GM06990 (cell line): ENCODE measurements at regions not wholly inside any gene's neighbourhood (a gene's known extent, or its start where the extent isn't known, plus 50 kb on each side); places are given as distances from the start of the nearest gene placed in this dataset.

Source experiments
- DNase-seq: peaks from one replicate; pipeline ENCODE4 v3.0.0-alpha.2; 2011; ENCODE audit not compliant: insufficient read length; ENCODE audit errors: extremely low read depth
- H3K27me3 ChIP-seq: replicated peaks from 2 replicates; pipeline ENCODE4 v1.6.0; 2011; ENCODE audit warnings: low read length; ENCODE audit not compliant: control insufficient read depth, insufficient read depth
- H3K36me3 ChIP-seq: 2 replicates; pipeline ENCODE4 v1.5.1; 2011; ENCODE audit warnings: low read length; ENCODE audit not compliant: control insufficient read depth, insufficient read depth
- H3K4me3 ChIP-seq: replicated peaks from 2 replicates; pipeline ENCODE4 v1.5.1; 2011; ENCODE audit warnings: low read depth, mild to moderate bottlenecking, control low read depth, low read length
- CTCF ChIP-seq: IDR thresholded peaks from 2 replicates; pipeline ENCODE4 v1.5.1; 2011; ENCODE audit warnings: low read length, control low read depth, mild to moderate bottlenecking, inconsistent platforms; ENCODE audit not compliant: insufficient read depth, poor library complexity, severe bottlenecking

DNA sequence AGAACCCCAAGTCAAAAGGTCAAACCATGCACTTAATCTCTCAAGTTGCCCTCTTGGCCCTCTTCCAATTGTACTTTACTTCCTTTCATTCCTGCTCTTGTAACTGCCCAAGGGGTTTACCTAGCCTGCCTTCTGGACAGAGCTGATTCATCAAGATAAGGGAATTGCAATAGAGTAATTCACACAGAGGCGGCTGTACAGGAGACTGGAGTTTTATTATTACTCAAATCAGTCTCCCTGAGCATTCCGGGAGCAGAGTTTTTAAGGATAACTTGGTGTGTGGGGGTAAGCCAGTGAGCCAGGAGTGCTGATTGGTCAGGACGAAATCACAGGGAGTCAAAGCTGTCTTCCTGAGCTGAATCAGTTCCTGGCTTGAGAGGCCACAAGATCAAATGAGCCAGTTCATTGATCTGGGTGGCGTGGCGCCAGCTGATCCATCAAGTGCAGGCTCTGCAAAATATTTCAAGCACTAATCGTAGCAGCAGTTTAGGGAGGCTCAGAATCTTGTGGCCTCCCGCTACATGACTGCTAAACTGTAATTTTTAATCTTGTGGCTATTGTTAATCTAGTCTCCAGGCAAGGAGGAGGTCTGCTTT lies 590.0 kb downstream of the EPHA3 start:
- H3K36me3 ChIP-seq: no peaks in the 10 kb centered on the region
- H3K27me3 ChIP-seq: no peaks in the 10 kb centered on the region
- H3K4me3 ChIP-seq: no peak overlapping the region
- no peak for DNase-seq
- no peak for TF ChIP-seq CTCF

DNA sequence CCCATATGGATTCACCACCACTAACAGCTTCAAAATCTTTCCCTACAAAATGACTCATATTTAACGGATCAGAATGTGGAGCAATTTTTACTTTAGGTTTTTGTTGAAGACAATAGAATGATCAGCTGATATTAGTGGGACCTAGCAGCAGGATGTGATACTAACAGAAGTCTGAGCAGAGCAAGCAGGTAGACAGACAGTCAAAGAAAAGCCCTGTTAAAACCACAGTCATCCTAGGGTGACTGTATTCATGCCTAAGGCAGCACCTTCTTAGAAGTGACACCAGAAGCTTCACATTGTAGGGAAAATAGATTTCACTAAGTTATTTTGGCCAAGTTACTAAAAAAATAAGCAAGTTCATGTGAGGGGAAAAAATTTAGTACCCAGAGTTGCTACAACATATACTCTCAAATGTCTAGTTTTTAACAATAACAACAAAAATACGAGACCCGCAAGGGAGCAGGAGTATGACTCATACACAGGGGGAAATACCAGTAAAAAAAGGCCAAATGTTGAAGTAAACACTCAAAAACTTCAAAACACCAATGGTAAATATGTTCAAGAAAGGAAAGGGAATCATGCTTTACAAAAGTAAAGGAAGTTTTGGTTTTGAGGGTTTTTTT lies 590.9 kb downstream of the EPHA3 start:
- H3K36me3 ChIP-seq: no peaks in the 10 kb centered on the region
- TF ChIP-seq CTCF: no peak
- DNase-seq: no peak
- H3K4me3 ChIP-seq: no peak overlapping the region
- H3K27me3 ChIP-seq: no peaks in the 10 kb centered on the region

GRCh38 chr3:89699229-89699628 lies 591.8 kb downstream of the EPHA3 start:
- Histone ChIP-seq H3K27me3 (no peaks in the 10 kb centered on the region), H3K4me3 (no peak overlapping the region), H3K36me3 (no peaks in the 10 kb centered on the region)
- no peak for DNase-seq
- TF ChIP-seq CTCF: no peak

DNA sequence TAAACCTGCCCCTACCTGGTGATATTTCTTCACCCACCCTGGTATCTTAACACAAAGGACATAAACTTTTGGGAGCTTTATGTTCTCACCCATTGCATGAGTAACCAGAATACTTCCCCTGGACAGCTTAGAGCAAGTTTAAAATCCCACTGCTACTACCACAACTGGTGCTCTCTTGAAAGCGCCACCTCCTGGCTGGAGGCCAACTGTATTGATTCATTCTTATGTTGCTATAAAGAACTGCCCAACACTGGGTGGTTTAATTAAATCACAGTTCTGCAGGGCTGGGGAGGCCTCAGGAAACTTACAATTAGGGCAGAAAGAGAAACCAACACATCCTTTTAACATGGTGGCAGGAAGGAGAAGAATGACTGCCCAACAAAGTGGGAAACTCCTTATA lies 592.4 kb downstream of the EPHA3 start:
- no peaks in the 10 kb centered on the region for H3K27me3 ChIP-seq
- DNase-seq: no peak
- H3K36me3 ChIP-seq: no peaks in the 10 kb centered on the region
- no peak overlapping the region for H3K4me3 ChIP-seq
- TF ChIP-seq CTCF: no peak

- DNase-seq: no peak
- Histone ChIP-seq H3K36me3 (no peaks in the 10 kb centered on the region), H3K27me3 (no peaks in the 10 kb centered on the region), H3K4me3 (no peak overlapping the region)
- no peak for TF ChIP-seq CTCF
Measured at GRCh38 chr3:89702404-89702803, 595.0 kb downstream of the EPHA3 start.
